Immature natural killer cell (primary cell): ENCODE measurements at regions not wholly inside any gene's neighbourhood (a gene's known extent, or its start where the extent isn't known, plus 50 kb on each side); places are given as distances from the start of the nearest gene placed in this dataset.
"Not testable (repeated sequence)": the region's sequence is repeated elsewhere in the genome, so short reads cannot be mapped to it uniquely, and the experiment has no call there.

Experiments
- DNase-seq, 3 donors: peaks; one replicate each; pipeline ENCODE4 v3.0.0; 2022; ENCODE audit warnings: mixed read lengths in 1 of 3
- H3K27ac Mint-ChIP-seq, 6 donors: one replicate each; pipeline ENCODE4 v1.8.0; 2020; ENCODE audit warnings: mixed read lengths in 6 of 6, mild to moderate bottlenecking in 5 of 6, inconsistent platforms in 4 of 6, moderate library complexity in 3 of 6
- H3K27me3 Mint-ChIP-seq, 3 donors: one replicate each; pipeline ENCODE4 v1.8.0; 2020 to 2021; ENCODE audit warnings: low read depth in 3 of 3, mild to moderate bottlenecking in 3 of 3, mixed read lengths in 3 of 3, moderate library complexity in 3 of 3, inconsistent platforms in 1 of 3
- H3K36me3 Mint-ChIP-seq, 3 donors: one replicate each; pipeline ENCODE4 v1.8.0; 2020; ENCODE audit warnings: mixed read lengths in 3 of 3, inconsistent platforms in 2 of 3, mild to moderate bottlenecking in 2 of 3
- H3K4me1 Mint-ChIP-seq, 2 donors: one replicate each; pipeline ENCODE4 v1.8.0; 2020; ENCODE audit warnings: inconsistent platforms in 2 of 2, mild to moderate bottlenecking in 2 of 2, mixed read lengths in 2 of 2, moderate library complexity in 1 of 2
- H3K4me3 Mint-ChIP-seq, 5 donors: one replicate each; pipeline ENCODE4 v1.8.0; 2020; ENCODE audit warnings: mild to moderate bottlenecking in 5 of 5, mixed read lengths in 5 of 5, inconsistent platforms in 3 of 5, moderate library complexity in 3 of 5
- H3K9me3 Mint-ChIP-seq, 6 donors: one replicate each; pipeline ENCODE4 v1.8.0; 2020; ENCODE audit warnings: mild to moderate bottlenecking in 6 of 6, mixed read lengths in 6 of 6, inconsistent platforms in 4 of 6, moderate library complexity in 3 of 6

- Mint-ChIP-seq H3K4me3 (no peak overlapping the region), H3K27me3 (no peaks in the 10 kb centered on the region), H3K27ac (no peak overlapping the region), H3K9me3 (peaks cover 9 to 42% (median 16%) of the 10 kb centered on the region in 6 donors), H3K4me1 (no peaks in the 10 kb centered on the region), H3K36me3 (no peaks in the 10 kb centered on the region)
- DNase-seq: no peak
Observed at GRCh38 chr6:48388044-48388443, 277.0 kb upstream of the PTCHD4 start.

GRCh38 chr6:48378884-48379407, 267.9 kb upstream of the PTCHD4 start:
- no peaks in the 10 kb centered on the region for H3K4me1 Mint-ChIP-seq
- no peak for DNase-seq
- H3K9me3 Mint-ChIP-seq: peaks cover 0 to 26% (median 18%) of the 10 kb centered on the region in 6 donors
- no peak overlapping the region for H3K27ac Mint-ChIP-seq
- peaks cover 0 to 3% (median 0%) of the 10 kb centered on the region in 3 donors for H3K36me3 Mint-ChIP-seq
- peaks cover 0 to 3% (median 0%) of the 10 kb centered on the region in 3 donors for H3K27me3 Mint-ChIP-seq
- no peak overlapping the region for H3K4me3 Mint-ChIP-seq

- H3K4me1 Mint-ChIP-seq: no peaks in the 10 kb centered on the region
- no peak for DNase-seq
- H3K27me3 Mint-ChIP-seq: peaks cover 0 to 3% (median 0%) of the 10 kb centered on the region in 3 donors
- peaks cover 0 to 3% (median 0%) of the 10 kb centered on the region in 3 donors for H3K36me3 Mint-ChIP-seq
- no peak overlapping the region for H3K4me3 Mint-ChIP-seq
- H3K27ac Mint-ChIP-seq: no peak overlapping the region
- H3K9me3 Mint-ChIP-seq: peaks cover 2 to 28% (median 20%) of the 10 kb centered on the region in 6 donors
Observed at GRCh38 chr6:48377115-48377514, 266.1 kb upstream of the PTCHD4 start.

- peaks cover 10 to 33% (median 14%) of the 10 kb centered on the region in 6 donors for H3K9me3 Mint-ChIP-seq
- H3K4me1 Mint-ChIP-seq, H3K27me3 Mint-ChIP-seq, H3K4me3 Mint-ChIP-seq, DNase-seq, H3K36me3 Mint-ChIP-seq, H3K27ac Mint-ChIP-seq: not testable (repeated sequence)
Observed at GRCh38 chr6:48371226-48371625, 260.2 kb upstream of the PTCHD4 start.

GRCh38 chr6:48369100-48369499, 258.1 kb upstream of the PTCHD4 start:
- no peaks in the 10 kb centered on the region for H3K27me3 Mint-ChIP-seq

GRCh38 chr6:48325701-48326100, 214.7 kb upstream of the PTCHD4 start:
- H3K36me3 Mint-ChIP-seq: no peaks in the 10 kb centered on the region

More at GRCh38 chr6:48369100-48369499, 258.1 kb upstream of the PTCHD4 start:
- H3K9me3 Mint-ChIP-seq: peaks cover 10 to 28% (median 14%) of the 10 kb centered on the region in 6 donors
- no peak overlapping the region for H3K4me3 Mint-ChIP-seq
- no peaks in the 10 kb centered on the region for H3K36me3 Mint-ChIP-seq
- no peaks in the 10 kb centered on the region for H3K4me1 Mint-ChIP-seq
- DNase-seq: no peak
- no peak overlapping the region for H3K27ac Mint-ChIP-seq

GRCh38 chr6:48318670-48319069, 207.7 kb upstream of the PTCHD4 start:
- Mint-ChIP-seq H3K4me3 (no peak overlapping the region), H3K27me3 (peaks cover 0 to 2% (median 0%) of the 10 kb centered on the region in 3 donors), H3K27ac (no peak overlapping the region), H3K36me3 (no peaks in the 10 kb centered on the region), H3K4me1 (no peaks in the 10 kb centered on the region), H3K9me3 (peaks cover 10 to 35% (median 16%) of the 10 kb centered on the region in 6 donors)
- no peak for DNase-seq

More at GRCh38 chr6:48325701-48326100, 214.7 kb upstream of the PTCHD4 start:
- DNase-seq: no peak
- Mint-ChIP-seq H3K9me3 (peaks cover 3 to 20% (median 14%) of the 10 kb centered on the region in 6 donors), H3K27ac (no peak overlapping the region), H3K27me3 (peaks cover 0 to 2% (median 0%) of the 10 kb centered on the region in 3 donors), H3K4me1 (no peaks in the 10 kb centered on the region), H3K4me3 (no peak overlapping the region)

- no peak for DNase-seq
- no peak overlapping the region for H3K27ac Mint-ChIP-seq
- H3K4me3 Mint-ChIP-seq: no peak overlapping the region
- H3K27me3 Mint-ChIP-seq: no peaks in the 10 kb centered on the region
- no peaks in the 10 kb centered on the region for H3K36me3 Mint-ChIP-seq
- H3K4me1 Mint-ChIP-seq: no peaks in the 10 kb centered on the region
- peaks cover 9 to 33% (median 20%) of the 10 kb centered on the region in 6 donors for H3K9me3 Mint-ChIP-seq
Observed at GRCh38 chr6:48315915-48316314, 204.9 kb upstream of the PTCHD4 start.

- no peak for DNase-seq
- Mint-ChIP-seq H3K9me3 (peaks cover 9 to 33% (median 20%) of the 10 kb centered on the region in 6 donors), H3K4me1 (no peaks in the 10 kb centered on the region), H3K27ac (no peak overlapping the region), H3K4me3 (no peak overlapping the region), H3K27me3 (no peaks in the 10 kb centered on the region), H3K36me3 (no peaks in the 10 kb centered on the region)
Observed at GRCh38 chr6:48315051-48315719, 204.2 kb upstream of the PTCHD4 start.

GRCh38 chr6:48311301-48311700, 200.3 kb upstream of the PTCHD4 start:
- Mint-ChIP-seq H3K27me3 (no peaks in the 10 kb centered on the region), H3K9me3 (peaks cover 3 to 18% (median 7%) of the 10 kb centered on the region in 6 donors), H3K4me1 (no peaks in the 10 kb centered on the region), H3K36me3 (no peaks in the 10 kb centered on the region), H3K4me3 (no peak overlapping the region), H3K27ac (no peak overlapping the region)
- no peak for DNase-seq

- H3K27ac Mint-ChIP-seq: no peak overlapping the region
- H3K4me3 Mint-ChIP-seq: no peak overlapping the region
- no peaks in the 10 kb centered on the region for H3K4me1 Mint-ChIP-seq
- H3K9me3 Mint-ChIP-seq: peaks cover 5 to 30% (median 9%) of the 10 kb centered on the region in 6 donors
- no peaks in the 10 kb centered on the region for H3K27me3 Mint-ChIP-seq
- no peak for DNase-seq
- H3K36me3 Mint-ChIP-seq: no peaks in the 10 kb centered on the region
Observed at GRCh38 chr6:48307573-48307972, 196.6 kb upstream of the PTCHD4 start.

- H3K27me3 Mint-ChIP-seq: no peaks in the 10 kb centered on the region
- H3K36me3 Mint-ChIP-seq: no peaks in the 10 kb centered on the region
- DNase-seq: no peak
- H3K9me3 Mint-ChIP-seq: peaks cover 8 to 50% (median 24%) of the 10 kb centered on the region in 6 donors
- H3K4me1 Mint-ChIP-seq: no peaks in the 10 kb centered on the region
- no peak overlapping the region for H3K27ac Mint-ChIP-seq
- no peak overlapping the region for H3K4me3 Mint-ChIP-seq
Observed at GRCh38 chr6:48290595-48290994, 179.6 kb upstream of the PTCHD4 start.

GRCh38 chr6:48289841-48290240, 178.8 kb upstream of the PTCHD4 start:
- Mint-ChIP-seq H3K36me3 (no peaks in the 10 kb centered on the region), H3K4me3 (no peak overlapping the region), H3K4me1 (no peaks in the 10 kb centered on the region), H3K27me3 (no peaks in the 10 kb centered on the region), H3K9me3 (peaks cover 10 to 47% (median 21%) of the 10 kb centered on the region in 6 donors), H3K27ac (no peak overlapping the region)
- DNase-seq: no peak

- DNase-seq: no peak
- H3K9me3 Mint-ChIP-seq: peaks cover 5 to 47% (median 13%) of the 10 kb centered on the region in 6 donors
- H3K4me3 Mint-ChIP-seq: no peak overlapping the region
- no peak overlapping the region for H3K27ac Mint-ChIP-seq
- H3K4me1 Mint-ChIP-seq: no peaks in the 10 kb centered on the region
- H3K36me3 Mint-ChIP-seq: no peaks in the 10 kb centered on the region
- H3K27me3 Mint-ChIP-seq: peaks cover 0 to 2% (median 0%) of the 10 kb centered on the region in 3 donors
Observed at GRCh38 chr6:48281217-48281616, 170.2 kb upstream of the PTCHD4 start.
